GM21786 (cell line): ENCODE measurements at regions not wholly inside any gene's neighbourhood (a gene's known extent, or its start where the extent isn't known, plus 50 kb on each side); places are given as distances from the start of the nearest gene placed in this dataset.

Experiments used
- ATAC-seq: cut with Tn5 transposase; IDR thresholded peaks from one replicate; pipeline ENCODE4 v1.9.1; 2021; ENCODE audit not compliant: unreplicated experiment

DNA sequence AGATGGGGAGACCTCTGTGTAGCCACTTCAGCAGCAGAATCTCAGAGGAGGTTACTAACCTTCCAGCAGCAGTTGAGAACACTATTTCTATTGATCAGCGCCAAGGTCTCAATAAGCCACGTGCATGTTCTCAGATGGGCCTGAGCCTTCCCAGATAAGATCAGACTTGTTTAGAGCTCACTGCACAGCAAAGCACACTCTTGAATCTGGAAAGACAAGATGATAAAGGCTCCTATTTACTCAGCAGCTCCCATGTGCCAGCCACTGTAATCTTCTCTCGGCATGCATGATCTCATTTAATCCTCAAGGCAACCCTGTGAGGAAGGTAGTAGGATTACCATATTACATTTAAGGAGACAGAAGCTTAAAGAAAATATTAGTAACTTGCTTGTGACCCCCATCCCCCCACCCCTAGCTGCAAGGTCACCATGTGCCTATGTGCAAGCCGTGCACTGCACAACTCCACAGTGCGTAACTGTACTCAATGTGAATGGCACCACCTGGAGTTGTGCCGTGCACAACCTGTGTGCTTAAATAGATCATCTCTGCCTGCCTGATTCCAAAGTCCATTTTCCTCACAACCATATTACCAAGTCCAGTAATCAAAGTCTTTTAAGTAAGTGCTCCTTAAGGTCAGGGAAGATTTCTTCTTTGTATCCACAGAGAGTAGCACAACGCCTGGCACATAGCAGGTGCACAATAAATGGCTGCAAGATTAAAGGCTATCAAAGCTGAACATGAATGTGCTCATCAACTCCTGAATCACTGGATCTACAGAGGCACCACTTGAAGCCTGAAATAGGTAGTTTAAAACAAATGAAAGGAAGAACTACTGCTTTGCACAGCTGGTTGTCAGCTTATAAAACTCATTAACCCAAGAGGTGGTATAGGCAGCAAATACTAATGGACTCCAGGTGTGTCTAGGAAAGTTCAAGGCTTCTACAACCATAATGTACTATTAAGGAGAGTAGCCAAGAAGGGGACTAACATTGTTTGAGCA, 293.8 kb downstream of the BUD13 start:
- no peak for ATAC-seq

DNA sequence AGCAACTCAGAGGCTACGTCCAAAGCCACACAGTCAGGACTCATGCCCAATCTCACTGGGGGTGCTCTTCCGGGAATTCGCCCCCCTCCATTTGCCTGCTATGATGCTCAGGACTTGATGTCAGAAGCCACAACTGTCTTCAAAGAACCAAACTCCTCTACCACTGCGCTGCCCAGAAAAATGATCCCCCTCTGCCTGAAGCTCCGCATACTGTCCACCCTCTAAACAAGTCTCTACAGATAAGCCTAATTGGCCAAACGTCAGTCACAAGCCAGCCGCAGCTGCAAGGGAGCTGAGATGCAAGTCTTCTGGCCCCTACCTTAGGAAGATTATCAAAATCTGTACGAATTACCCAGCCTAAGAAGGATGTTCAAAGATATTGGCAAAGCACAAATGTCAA, 294.6 kb downstream of the BUD13 start:
- ATAC-seq = no peak

DNA sequence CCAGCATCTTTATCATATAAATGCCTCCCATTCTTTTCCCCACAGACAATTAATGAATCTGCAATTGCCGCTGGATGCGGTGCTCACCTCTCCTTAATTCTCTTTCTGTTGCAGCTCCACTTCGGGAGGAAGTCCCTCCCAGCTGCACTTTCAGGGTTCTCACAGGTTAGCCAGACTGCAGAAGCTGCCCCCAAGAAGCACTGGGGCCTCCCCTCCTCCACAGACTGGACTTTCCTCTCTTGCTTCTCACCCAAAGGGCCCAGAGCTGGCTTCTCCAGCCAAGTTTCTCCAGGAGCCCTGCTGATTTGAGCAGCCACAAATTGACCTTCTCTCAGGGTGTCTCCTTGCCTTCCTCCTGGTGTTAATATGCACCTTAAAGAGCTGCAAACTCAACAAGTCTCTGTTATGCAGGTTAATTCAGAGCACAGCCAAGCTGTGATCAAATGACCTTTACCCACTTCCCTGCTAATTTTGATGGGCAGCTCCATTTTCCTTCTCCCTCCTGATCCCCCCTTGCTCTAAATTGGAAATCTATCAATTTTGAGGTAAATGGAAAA, 298.9 kb downstream of the BUD13 start:
- no peak for ATAC-seq

DNA sequence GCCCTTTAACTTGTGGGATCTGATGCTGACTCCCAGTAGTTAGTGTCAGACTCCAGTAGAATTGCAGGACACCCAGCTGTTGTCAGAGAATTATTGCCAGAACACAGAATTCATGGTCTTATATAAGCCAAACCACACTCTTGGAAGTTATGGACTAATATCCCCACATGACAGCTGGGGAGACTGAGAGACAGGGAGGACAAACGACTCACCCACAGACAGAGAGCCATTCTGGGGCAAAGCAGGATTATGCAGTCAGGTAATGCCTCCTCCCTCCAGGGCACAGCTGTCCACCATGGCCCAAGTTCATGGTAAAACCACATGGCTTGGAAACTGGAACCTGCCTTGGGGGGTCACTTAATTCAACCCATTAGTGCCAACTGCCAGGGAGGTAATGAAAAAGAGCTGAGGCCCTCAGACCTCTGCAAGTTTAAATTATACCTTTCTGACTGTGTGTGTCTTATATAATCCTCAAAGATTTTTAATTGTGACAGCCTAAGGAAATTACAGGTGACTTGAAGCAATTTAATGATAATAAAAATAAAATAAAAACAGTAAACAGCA, 299.5 kb downstream of the BUD13 start:
- no peak for ATAC-seq

DNA sequence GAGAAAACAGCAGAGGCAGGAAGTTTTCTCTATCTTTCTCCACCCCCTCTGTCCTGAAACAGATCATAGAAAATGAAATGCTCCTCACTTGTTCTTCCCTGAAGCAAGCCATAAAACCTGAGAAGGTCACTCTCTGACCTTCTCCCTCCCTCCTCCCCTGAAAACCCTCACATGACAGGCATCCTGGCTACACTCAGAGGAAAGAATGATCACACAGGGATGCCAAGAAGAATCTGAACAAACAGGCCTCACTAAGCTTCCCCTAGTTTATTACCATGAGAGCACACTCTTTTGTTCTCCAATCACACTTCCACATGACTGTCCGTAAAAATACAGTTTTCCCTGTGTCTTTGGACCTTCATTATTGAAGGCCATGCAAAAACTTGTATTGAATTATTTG, 300.1 kb downstream of the BUD13 start:
- ATAC-seq = no peak

DNA sequence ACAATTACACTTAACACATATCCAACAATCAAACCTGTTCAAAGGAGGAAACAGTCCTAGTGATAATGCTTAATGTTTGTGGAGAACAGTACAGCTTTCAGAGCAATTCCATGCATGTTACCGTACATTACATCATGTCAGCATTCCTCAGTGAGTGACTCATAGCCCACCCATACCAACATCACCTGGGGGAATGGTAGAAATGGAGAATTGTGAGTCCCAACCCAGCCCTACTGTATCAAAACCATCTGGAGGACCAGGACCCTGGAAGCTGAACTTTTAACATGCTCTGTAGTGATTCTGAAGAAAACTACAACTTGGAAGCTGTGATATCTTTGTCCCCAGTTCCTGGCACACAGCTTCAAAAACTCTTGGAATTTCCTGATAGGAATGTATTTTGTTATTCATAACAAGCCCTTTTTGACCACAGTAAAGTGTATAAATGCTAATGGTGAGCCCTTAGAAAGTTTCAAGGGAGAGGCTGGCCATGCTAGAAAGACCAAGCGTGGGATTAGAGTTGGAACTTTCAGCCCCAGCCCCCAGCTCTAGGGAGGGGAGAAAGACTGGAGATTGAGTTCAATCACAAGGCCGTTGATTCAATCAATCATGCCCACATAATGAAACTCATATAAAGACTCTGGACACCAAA, 301.1 kb downstream of the BUD13 start:
- no peak for ATAC-seq

DNA sequence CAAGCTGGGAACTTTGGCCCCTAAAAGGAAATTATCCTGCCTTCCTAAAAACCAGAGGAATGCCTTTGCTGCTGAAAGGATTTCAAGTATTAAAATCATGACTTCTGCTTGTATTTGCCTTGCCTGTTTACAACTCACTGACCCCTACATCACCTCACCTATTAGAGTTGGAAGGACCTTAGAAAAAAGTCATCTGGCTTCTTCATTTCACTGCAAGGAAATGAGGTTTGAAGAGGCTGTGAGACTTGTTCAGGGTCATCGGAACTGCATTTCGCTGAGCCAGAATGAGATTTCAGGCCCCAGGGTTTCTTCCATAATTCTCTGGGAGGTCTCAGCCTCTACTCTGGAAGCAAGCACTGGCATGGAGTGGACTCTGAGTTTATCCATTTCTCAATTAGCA, 304.1 kb downstream of the BUD13 start:
- ATAC-seq = no peak

DNA sequence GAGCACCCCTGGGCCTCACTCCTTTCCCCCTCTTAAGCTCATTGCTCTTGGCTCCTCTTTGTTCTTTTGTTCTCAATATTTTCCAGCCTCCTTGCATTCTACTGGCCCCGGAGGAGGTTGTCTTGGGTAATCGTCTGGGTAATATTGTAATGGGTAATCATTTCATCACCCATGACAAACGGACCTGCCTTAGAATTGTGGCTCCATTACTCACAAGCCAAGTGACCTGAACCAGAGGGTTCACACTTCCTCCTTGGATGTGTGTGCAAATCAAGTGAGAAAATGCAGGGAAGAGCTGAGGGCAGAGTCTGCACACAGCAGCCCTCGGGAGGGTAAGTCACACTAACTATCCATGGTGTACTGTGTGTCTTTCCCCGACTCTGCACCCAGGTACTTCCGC, 305.0 kb downstream of the BUD13 start:
- no peak for ATAC-seq

DNA sequence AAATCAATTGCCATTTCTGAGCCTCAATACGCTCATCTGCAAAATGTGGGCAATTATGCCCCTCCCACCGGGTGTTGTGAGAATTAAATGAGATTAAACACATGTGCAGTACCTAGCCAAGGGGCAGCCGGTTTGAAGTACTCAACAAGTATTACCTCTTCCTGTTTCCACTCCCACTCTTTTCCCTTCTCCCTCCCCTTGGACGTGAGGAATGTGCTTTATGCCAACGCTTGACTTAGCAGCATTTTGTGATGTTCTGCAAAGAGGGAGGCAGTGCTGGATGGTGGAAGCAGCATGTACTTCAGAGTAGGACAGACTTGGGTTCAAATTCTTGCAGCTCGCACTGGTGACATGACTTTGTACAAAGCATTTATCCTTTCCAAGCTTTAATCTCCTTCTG, 306.0 kb downstream of the BUD13 start:
- ATAC-seq = no peak

DNA sequence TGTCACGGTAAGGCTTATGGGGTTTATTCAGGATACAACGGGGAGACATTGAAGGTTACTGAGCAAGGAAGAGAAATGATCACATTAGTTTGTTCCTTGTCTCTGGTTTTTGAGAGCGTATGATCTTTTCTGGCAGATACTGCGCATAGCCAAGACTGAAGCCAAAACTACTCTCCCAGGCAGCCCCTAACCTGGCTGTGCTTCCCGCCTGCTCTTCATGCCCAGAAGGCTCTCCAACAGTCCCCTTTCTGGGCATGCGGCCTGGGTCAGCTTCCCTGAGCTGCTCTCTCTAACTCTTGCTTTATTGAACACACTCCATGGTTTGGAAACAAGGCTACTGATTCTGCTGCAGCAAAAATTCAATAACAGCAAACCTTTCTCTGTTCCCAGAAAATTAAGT, 306.6 kb downstream of the BUD13 start:
- no peak for ATAC-seq

DNA sequence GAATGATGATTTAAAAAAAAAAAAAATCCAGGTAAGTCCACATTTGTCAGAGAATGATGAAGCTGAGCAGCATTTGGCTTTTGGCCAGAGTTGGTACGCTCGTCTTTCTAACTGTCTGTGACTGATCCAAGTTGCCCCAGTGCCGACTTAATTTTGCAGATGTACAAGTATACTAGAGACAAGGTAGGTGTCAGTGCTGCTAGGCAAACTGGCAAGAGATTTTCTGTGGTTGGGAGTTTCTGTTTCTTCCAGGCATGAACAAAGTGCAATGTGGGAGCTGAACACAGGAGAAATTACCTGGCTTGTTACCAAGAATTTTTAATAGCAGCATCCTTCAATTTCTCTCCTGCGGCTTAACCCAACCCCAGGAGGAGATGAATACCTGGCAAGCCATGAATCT, 307.7 kb downstream of the BUD13 start:
- no peak for ATAC-seq

DNA sequence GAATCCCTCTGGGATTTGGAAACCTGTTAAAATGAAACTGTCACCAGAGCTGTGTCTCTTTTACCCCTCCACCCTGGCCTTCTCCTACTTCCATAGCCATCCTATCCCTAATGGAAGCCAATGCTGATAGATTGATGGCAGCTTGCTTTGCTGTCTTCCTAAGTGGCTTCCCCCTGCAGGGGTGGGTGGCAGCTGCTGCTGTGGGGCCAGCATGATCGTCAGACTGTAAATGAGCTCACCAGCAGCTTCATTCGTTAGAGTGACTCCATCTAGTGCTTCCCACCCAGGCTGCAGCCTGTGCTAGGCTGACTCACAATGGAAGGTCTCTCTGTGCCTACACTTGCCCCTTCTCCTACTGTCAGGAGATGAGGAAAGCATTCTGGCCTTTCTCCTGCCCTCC, 311.0 kb downstream of the BUD13 start:
- ATAC-seq = no peak

DNA sequence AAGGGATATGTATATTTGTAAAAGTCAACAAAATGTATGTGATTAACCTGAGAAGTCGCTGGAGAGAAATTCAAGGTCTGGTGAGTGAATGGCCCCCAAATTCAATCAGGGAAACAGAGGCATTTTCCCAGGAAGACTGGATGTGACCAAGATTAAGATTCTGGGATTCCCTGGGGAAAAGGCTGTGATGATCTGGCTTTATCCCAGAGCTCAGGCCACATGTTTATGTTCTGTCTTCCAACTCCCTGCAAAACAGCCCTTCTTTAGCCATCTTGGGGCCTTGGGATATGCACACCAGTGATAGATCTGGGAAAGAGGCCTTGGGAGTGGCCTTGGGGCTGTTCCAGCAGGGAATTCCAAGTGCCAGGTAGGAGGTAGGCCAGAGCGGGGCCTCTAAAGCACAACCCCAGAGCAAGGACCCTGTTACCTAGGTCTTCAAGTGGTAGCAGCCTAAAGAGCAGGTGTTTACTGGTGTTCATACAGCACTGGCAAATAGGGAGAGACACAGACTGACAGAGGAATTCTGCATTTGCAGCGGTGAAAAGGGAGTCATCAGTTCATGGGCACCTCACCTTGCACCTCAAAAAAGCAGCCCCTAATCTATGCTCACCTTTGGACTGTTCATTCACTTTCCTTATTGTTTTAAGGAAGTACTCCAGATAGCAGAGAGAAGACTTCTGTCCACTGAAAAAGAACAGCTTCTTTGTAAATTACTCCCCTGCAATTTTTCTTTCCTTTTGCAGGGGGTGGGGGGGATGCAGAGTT, 312.4 kb downstream of the BUD13 start:
- no peak for ATAC-seq

DNA sequence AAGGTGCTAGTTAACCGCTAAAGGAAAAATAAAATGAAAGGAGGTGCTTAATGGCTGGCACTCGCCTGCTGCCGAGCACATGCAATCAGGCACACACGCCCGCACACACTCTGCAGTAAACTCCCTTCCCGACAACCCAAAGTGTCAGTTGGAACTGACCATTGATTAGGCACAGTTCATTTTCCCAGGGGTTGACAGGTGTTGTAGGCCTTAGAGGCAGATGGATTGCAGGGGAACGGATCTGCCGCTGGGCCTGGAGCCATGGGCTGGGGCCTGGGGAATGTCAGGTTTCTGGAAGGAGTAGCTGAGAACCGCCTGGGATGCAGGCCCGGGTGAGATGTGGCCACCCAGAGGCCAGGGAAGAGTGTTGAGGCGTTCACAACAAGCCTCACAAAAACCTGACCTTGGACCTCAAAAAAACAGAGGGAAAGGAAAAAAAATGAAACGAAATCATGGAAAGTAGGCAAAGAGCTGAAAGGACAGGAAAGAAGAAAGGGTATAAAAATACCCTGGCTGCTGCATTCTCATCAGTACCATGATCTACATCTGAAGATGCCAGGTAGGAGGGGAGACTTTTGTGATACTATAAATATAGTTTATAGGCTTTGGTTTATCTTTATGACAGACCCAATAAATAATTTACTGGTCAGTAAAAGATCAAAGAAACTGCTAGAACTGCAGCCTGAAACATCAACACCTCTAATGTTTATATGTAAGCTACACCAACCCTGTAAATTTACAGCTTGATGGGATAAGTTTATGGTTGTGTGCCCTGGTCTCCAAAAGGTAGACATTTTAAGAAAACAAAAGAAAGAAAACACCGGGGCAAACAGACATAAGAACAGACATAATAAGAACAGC, 313.4 kb downstream of the BUD13 start:
- no peak for ATAC-seq

DNA sequence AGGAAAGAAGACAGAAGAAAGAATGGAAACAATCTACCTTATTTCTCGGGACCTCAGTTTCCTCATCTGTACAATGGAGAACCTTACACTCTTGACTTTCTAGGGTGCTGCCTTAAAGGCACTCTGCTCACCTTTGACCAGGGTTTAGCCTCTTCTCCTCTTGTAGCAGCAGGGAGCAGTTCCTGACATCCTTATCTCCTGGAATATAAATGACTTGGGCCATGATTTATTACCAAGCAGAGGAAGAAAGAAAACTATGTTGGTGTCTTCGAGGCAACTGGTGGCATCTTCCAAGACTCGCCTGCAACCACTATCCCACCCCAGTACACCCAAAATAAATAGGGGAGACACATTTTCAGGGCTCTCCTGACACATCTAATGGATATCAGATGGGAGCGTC, 314.2 kb downstream of the BUD13 start:
- no peak for ATAC-seq

DNA sequence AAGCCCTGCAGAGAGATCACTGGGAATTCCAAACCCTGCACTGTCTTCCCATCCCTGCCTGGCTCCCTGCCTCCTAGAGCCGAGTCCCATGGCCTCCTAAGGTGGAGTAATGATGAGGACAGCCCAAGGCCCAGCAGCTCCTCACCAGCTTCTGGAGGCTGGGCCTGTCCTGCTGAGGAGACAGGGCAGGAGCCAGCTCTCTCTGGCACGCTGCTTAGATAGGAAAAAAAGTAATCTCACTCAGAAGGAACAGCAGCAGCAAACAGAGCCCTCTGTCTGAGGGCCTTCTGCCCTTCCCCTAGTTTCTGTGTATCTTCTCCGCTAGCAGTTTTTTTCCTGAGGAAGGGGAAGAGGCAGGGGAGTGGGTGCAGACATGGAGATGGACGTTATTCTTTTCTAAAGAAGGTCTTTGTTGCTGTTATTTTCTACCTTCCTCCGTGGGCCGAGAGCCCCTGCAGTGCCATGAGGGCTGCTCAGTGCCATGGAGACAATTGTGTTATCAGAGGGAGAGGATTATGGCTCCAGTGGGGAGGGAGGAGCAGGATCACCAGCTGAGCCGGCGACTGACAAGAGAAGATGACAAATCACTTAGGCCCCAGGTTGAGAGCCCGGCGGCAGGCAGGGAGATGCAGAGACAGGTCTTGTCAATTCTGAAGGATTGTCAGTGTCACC, 315.3 kb downstream of the BUD13 start:
- no peak for ATAC-seq

DNA sequence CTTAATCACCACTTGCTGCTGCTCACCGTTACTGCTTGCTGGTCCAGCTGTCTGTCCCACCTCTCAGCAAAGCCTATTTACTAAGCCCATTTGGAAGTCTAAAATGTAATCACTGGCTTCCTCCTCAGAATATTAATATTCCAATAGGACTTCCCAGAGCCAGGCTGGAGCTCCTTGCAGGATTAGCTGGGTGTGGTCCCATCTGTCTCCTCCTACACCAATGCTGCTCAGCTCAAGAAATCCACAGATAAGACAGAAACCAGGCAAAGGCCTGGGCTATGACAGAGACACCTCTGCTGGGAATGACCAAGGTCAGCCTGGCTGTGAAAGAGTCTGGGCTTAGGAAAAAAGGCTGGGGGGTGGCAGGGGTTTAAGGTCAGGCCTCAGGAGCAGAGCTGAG, 317.8 kb downstream of the BUD13 start:
- ATAC-seq = no peak

DNA sequence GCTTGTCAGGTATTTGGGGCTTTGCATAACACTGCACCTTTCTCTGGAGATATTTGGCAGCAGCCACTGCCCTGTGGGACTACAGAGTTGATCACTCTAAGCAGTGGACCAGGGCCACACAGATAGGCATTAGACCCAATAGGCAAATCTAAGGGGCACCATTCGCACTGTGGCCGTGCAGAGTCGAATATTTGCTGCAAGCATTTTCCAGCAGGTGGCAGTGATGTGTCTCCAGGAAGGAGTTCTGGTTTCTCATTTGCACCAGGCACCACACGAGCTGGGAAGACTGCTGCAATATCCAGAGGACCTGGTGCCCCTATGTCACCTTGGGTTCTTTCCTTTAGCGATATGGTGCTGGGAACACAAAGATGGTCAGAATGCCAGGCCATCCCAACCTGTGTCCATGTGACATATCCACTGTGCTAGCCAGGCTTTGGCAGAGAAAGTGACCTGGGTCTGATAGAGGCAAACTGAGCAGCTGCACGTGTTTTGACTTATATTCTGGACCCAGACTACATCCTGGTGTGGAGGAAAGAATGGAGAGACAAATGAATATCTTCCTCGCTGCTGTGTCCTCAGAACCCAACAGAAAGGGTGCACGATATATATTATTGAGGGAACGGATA, 318.7 kb downstream of the BUD13 start:
- ATAC-seq = no peak

DNA sequence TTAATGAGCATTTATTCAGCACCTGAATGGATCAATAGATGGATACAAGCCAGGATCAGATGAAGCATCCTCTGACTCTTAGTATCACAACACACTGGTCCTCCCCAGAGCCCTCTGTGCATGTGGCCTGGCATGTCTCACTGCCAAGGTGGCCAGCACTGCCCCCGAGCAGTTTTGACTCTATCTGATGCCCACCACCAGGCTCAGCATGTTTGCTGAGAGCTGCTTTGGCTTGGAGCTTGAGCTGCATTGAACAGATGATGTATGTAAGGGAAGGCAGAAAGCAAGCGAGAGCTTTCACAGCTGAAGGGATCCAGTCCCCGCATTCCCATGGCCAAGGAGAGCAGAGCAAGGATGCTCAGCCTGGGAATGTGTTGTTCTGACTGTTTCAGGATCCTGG, 320.3 kb downstream of the BUD13 start:
- no peak for ATAC-seq
